ENCODE measurements at regions not wholly inside any gene's neighbourhood (a gene's known extent, or its start where the extent isn't known, plus 50 kb on each side); places are given as distances from the start of the nearest gene placed in this dataset.

- no peak for DNase-seq
These were observed 300.5 kb downstream of the TCERG1L start for GRCh38 chr10:131010965-131011575.

GRCh38 chr10:131011936-131012640 lies 299.4 kb downstream of the TCERG1L start:
- no peak for DNase-seq

- no peak for DNase-seq
These were observed 298.9 kb downstream of the TCERG1L start for GRCh38 chr10:131012641-131012985.

GRCh38 chr10:131013281-131013912 lies 298.1 kb downstream of the TCERG1L start:
- DNase-seq, result no peak

- DNase-seq, result no peak
These were observed 297.2 kb downstream of the TCERG1L start for GRCh38 chr10:131014271-131014670.

- no peak for DNase-seq
These were observed 296.2 kb downstream of the TCERG1L start for GRCh38 chr10:131015271-131015670.

- DNase-seq, result no peak
These were observed 295.0 kb downstream of the TCERG1L start for GRCh38 chr10:131016556-131016955.

- DNase-seq, result no peak
These were observed 293.8 kb downstream of the TCERG1L start for GRCh38 chr10:131017566-131018285.

GRCh38 chr10:131018886-131019500 lies 292.5 kb downstream of the TCERG1L start:
- no peak for DNase-seq

GRCh38 chr10:131019696-131020095 lies 291.8 kb downstream of the TCERG1L start:
- no peak for DNase-seq

GRCh38 chr10:131020775-131021174 lies 290.7 kb downstream of the TCERG1L start:
- no peak for DNase-seq

GRCh38 chr10:131021246-131021895 lies 290.1 kb downstream of the TCERG1L start:
- DNase-seq, result no peak

- DNase-seq, result no peak
These were observed 289.6 kb downstream of the TCERG1L start for GRCh38 chr10:131021969-131022368.

GRCh38 chr10:131022369-131022768 lies 289.2 kb downstream of the TCERG1L start:
- DNase-seq, result no peak

- DNase-seq, result no peak
These were observed 288.5 kb downstream of the TCERG1L start for GRCh38 chr10:131022981-131023380.

GRCh38 chr10:131024259-131025131 lies 287.0 kb downstream of the TCERG1L start:
- DNase-seq, result no peak

- DNase-seq, result no peak
These were observed 286.2 kb downstream of the TCERG1L start for GRCh38 chr10:131025333-131025732.

- DNase-seq, result no peak
These were observed 284.3 kb downstream of the TCERG1L start for GRCh38 chr10:131027256-131027655.

GRCh38 chr10:131031346-131031745 lies 280.2 kb downstream of the TCERG1L start:
- DNase-seq, result no peak

GRCh38 chr10:131032329-131033165 lies 279.0 kb downstream of the TCERG1L start:
- DNase-seq, result no peak

Data from DMS53 (cell line).